GM23338 (cell line): ENCODE measurements at regions not wholly inside any gene's neighbourhood (a gene's known extent, or its start where the extent isn't known, plus 50 kb on each side); places are given as distances from the start of the nearest gene placed in this dataset.

ENCODE experiments used
- ATAC-seq: fragments of 200-7000 bp; cut with Tn5 transposase; 3 replicates; pipeline ENCODE4 v1.9.1; 2020
- DNase-seq: peaks from one replicate; pipeline ENCODE4 v3.0.0-alpha.2; 2015; ENCODE audit warnings: low spot score
- H2AFZ ChIP-seq: fragments of 200-600 bp; sonication (generic); 2 replicates; pipeline ENCODE4 v1.8.0; 2016; ENCODE audit warnings: antibody characterized with exemption, mild to moderate bottlenecking, moderate library complexity
- H3F3A ChIP-seq: fragments of 200-600 bp; sonication (generic); replicated peaks from 2 replicates; pipeline ENCODE4 v1.8.0; 2017; ENCODE audit warnings: antibody characterized with exemption, mixed run types, low read depth
- H3K27ac ChIP-seq: fragments of 200-600 bp; sonication (generic); 2 replicates; pipeline ENCODE4 v1.6.1; 2016; ENCODE audit warnings: low read depth
- H3K27me3 ChIP-seq: fragments of 200-600 bp; sonication (generic); 2 replicates; pipeline ENCODE4 v1.8.0; 2016; ENCODE audit warnings: mild to moderate bottlenecking, mixed run types, moderate library complexity; ENCODE audit not compliant: insufficient read depth
- H3K36me3 ChIP-seq: fragments of 200-600 bp; sonication (generic); 2 replicates; pipeline ENCODE4 v1.8.0; 2016; ENCODE audit warnings: mild to moderate bottlenecking; ENCODE audit not compliant: insufficient read depth
- H3K4me1 ChIP-seq: fragments of 200-600 bp; sonication (generic); 2 replicates; pipeline ENCODE4 v1.8.0; 2016; ENCODE audit warnings: mild to moderate bottlenecking, moderate library complexity; ENCODE audit not compliant: insufficient read depth
- H3K4me2 ChIP-seq: fragments of 200-600 bp; sonication (generic); 2 replicates; pipeline ENCODE4 v1.7.1; 2017; ENCODE audit warnings: mixed run types
- H3K4me3 ChIP-seq: fragments of 200-600 bp; sonication (generic); 2 replicates; pipeline ENCODE4 v1.6.1; 2016; ENCODE audit warnings: mixed run types
- H3K79me2 ChIP-seq: fragments of 200-600 bp; sonication (generic); replicated peaks from 2 replicates; pipeline ENCODE4 v1.8.0; 2017; ENCODE audit warnings: mild to moderate bottlenecking; ENCODE audit not compliant: insufficient read depth
- H3K9me2 ChIP-seq: fragments of 200-600 bp; sonication (generic); 2 replicates; pipeline ENCODE4 v1.8.0; 2017; ENCODE audit not compliant: insufficient read depth
- H4K20me1 ChIP-seq: fragments of 200-600 bp; sonication (generic); replicated peaks from 2 replicates; pipeline ENCODE4 v1.8.0; 2017; ENCODE audit warnings: mild to moderate bottlenecking; ENCODE audit not compliant: insufficient read depth
- H3K27ac Mint-ChIP-seq: 2 replicates; pipeline ENCODE4 v1.8.0; 2020; ENCODE audit warnings: inconsistent platforms, mild to moderate bottlenecking, moderate library complexity, mixed read lengths
- H3K27me3 Mint-ChIP-seq: 3 replicates; pipeline ENCODE4 v1.8.0; 2022; ENCODE audit warnings: low read depth, mild to moderate bottlenecking, moderate library complexity, mixed read lengths, inconsistent platforms; ENCODE audit not compliant: insufficient read depth, poor library complexity
- H3K36me3 Mint-ChIP-seq: 3 replicates; pipeline ENCODE4 v1.8.0; 2021; ENCODE audit warnings: low read depth, mild to moderate bottlenecking, inconsistent platforms, moderate library complexity, mixed read lengths
- H3K4me1 Mint-ChIP-seq: 3 replicates; pipeline ENCODE4 v1.8.0; 2020; ENCODE audit warnings: mild to moderate bottlenecking, inconsistent platforms, mixed read lengths
- H3K4me3 Mint-ChIP-seq: 3 replicates; pipeline ENCODE4 v1.8.0; 2021; ENCODE audit warnings: moderate library complexity, mild to moderate bottlenecking, inconsistent platforms, mixed read lengths
- H3K9me3 Mint-ChIP-seq: 3 replicates; pipeline ENCODE4 v1.8.0; 2020; ENCODE audit warnings: moderate library complexity, mild to moderate bottlenecking, inconsistent platforms, mixed read lengths
- CREB1 ChIP-seq: fragments of 250-450 bp; sonication (Bioruptor Pico); IDR thresholded peaks from 2 replicates; pipeline ENCODE4 v1.5.0; 2020; ENCODE audit warnings: low read depth, mild to moderate bottlenecking, moderate library complexity
- EZH2 ChIP-seq: fragments of 200-600 bp; sonication (generic); IDR thresholded peaks from one replicate; pipeline ENCODE4 v1.8.0; 2017; ENCODE audit warnings: antibody characterized with exemption, mild to moderate bottlenecking, low read depth; ENCODE audit not compliant: unreplicated experiment
- JUNB ChIP-seq: IDR thresholded peaks from one replicate; pipeline ENCODE4 v1.6.1; 2016; ENCODE audit warnings: antibody characterized with exemption; ENCODE audit not compliant: unreplicated experiment
- NANOG ChIP-seq: IDR thresholded peaks from 2 replicates; pipeline ENCODE4 v1.6.1; 2016; ENCODE audit warnings: antibody characterized with exemption, borderline replicate concordance
- POLR2AphosphoS5 ChIP-seq: IDR thresholded peaks from 2 replicates; pipeline ENCODE4 v1.6.1; 2016; ENCODE audit warnings: antibody characterized with exemption, low read depth
- STAT1 ChIP-seq: IDR thresholded peaks from one replicate; pipeline ENCODE4 v1.6.1; 2016; ENCODE audit warnings: antibody characterized with exemption; ENCODE audit not compliant: unreplicated experiment
- ZNF114 ChIP-seq: fragments of 250-450 bp; sonication (Bioruptor Pico); IDR thresholded peaks from 2 replicates; pipeline ENCODE4 v1.5.0; 2020; ENCODE audit warnings: mild to moderate bottlenecking, moderate library complexity
- ZNF331 ChIP-seq: fragments of 250-450 bp; sonication (Bioruptor Pico); IDR thresholded peaks from 2 replicates; pipeline ENCODE4 v1.5.0; 2020; ENCODE audit warnings: low read depth, mild to moderate bottlenecking, moderate library complexity
- ZNF462 ChIP-seq: fragments of 250-450 bp; sonication (Bioruptor Pico); IDR thresholded peaks from 2 replicates; pipeline ENCODE4 v1.5.0; 2020; ENCODE audit warnings: mild to moderate bottlenecking, moderate library complexity
- TF ChIP-seq, protein P1 (sequence below): IDR thresholded peaks from 2 replicates; pipeline ENCODE4 v1.6.1; 2016; ENCODE audit warnings: antibody characterized with exemption
- TF ChIP-seq, protein P2 (sequence below), 2 experiments: fragments of 200-600 bp in 1 of 2; sonication (generic) in 1 of 2; conservative IDR thresholded peaks; 2 replicates each; pipeline versions ENCODE4 v1.5.1 to v1.6.1; 2016 to 2017; ENCODE audit warnings: antibody characterized with exemption in 2 of 2, low read depth in 2 of 2, mild to moderate bottlenecking in 2 of 2, moderate library complexity in 1 of 2

DNA sequence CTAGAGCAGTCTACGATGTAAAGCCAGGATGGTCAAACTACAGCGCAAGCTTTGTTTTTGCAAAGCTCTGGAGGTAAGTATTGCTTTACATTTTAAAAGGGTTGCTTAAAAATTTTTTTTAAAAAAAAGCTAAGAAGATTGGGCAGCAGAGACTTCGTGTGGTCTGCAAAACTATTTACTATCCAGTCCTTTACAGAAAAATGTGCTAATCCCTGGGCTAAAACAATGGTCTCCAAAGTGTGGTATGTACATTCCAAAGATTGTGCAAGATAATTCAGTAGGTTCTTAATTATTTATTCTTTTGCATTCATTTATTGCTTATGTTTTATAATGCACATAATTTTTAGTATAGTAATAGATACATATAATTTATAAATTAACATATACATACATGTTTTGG lies 113.2 kb downstream of the MFAP3L start:
- ATAC-seq (no peak), DNase-seq (no peak)
- H2AFZ ChIP-seq = peak overlapping the region; percentile 88; the same call in 1 of the 2 replicates
- no peaks in the 10 kb centered on the region for H4K20me1 ChIP-seq
- Mint-ChIP-seq H3K27ac (no peak overlapping the region), H3K9me3 (peaks cover 33% of the 10 kb centered on the region), H3K4me1 (no peaks in the 10 kb centered on the region), H3K27me3 (peaks cover 5% of the 10 kb centered on the region), H3K36me3 (peaks cover 29% of the 10 kb centered on the region), H3K4me3 (no peak overlapping the region)
- no peak for TF ChIP-seq CREB1 (CRISPR knock-in tag)
- no peak for TF ChIP-seq STAT1
- no peak for TF ChIP-seq ZNF462 (CRISPR knock-in tag)
- TF ChIP-seq ZNF114 = no peak
- no peak for TF ChIP-seq EZH2
- H3K4me2 ChIP-seq = no peak overlapping the region
- no peak overlapping the region for H3K27ac ChIP-seq
- H3F3A ChIP-seq = no peaks in the 10 kb centered on the region
- peaks cover 8% of the 10 kb centered on the region; the same call in 1 of the 2 replicates for H3K36me3 ChIP-seq
- H3K9me2 ChIP-seq = 0 out of 2 replicates have a peak, but pooled peaks cover 4% of the 10 kb centered on the region
- H3K79me2 ChIP-seq = no peaks in the 10 kb centered on the region
- no peaks in the 10 kb centered on the region for H3K4me1 ChIP-seq
- no peaks in the 10 kb centered on the region for H3K27me3 ChIP-seq
- no peak overlapping the region for H3K4me3 ChIP-seq

- no peaks in the 10 kb centered on the region for H3K36me3 ChIP-seq
- peaks cover 1% of the 10 kb centered on the region for H3K27me3 Mint-ChIP-seq
- no peaks in the 10 kb centered on the region for H3F3A ChIP-seq
- H3K27ac Mint-ChIP-seq = no peak overlapping the region
- H3K4me1 ChIP-seq = no peaks in the 10 kb centered on the region
- no peak overlapping the region for H3K4me2 ChIP-seq
- H2AFZ ChIP-seq = no peak overlapping the region
- no peak overlapping the region for H3K4me3 Mint-ChIP-seq
- ATAC-seq (no peak), DNase-seq (no peak)
- no peaks in the 10 kb centered on the region for H3K79me2 ChIP-seq
- no peaks in the 10 kb centered on the region for H4K20me1 ChIP-seq
- H3K4me1 Mint-ChIP-seq = no peaks in the 10 kb centered on the region
- H3K9me2 ChIP-seq = 0 out of 2 replicates have a peak, but pooled peaks cover 4% of the 10 kb centered on the region
- peaks cover 8% of the 10 kb centered on the region; the same call in 2 of the 3 replicates for H3K9me3 Mint-ChIP-seq
- H3K27me3 ChIP-seq = no peaks in the 10 kb centered on the region
- no peak overlapping the region for H3K4me3 ChIP-seq
- no peak overlapping the region for H3K27ac ChIP-seq
- H3K36me3 Mint-ChIP-seq = peaks cover 7% of the 10 kb centered on the region; the same call in 2 of the 3 replicates
- TF ChIP-seq EZH2 = no peak
- TF ChIP-seq CREB1 (CRISPR knock-in tag) = no peak
- no peak for TF ChIP-seq ZNF114
- TF ChIP-seq JUNB = no peak
- TF ChIP-seq POLR2AphosphoS5 = no peak
- no peak for TF ChIP-seq ZNF331 (CRISPR knock-in tag)
- TF ChIP-seq, protein P1, sequence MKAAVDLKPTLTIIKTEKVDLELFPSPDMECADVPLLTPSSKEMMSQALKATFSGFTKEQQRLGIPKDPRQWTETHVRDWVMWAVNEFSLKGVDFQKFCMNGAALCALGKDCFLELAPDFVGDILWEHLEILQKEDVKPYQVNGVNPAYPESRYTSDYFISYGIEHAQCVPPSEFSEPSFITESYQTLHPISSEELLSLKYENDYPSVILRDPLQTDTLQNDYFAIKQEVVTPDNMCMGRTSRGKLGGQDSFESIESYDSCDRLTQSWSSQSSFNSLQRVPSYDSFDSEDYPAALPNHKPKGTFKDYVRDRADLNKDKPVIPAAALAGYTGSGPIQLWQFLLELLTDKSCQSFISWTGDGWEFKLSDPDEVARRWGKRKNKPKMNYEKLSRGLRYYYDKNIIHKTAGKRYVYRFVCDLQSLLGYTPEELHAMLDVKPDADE = no peak
- no peak for TF ChIP-seq NANOG
- TF ChIP-seq, protein P2, sequence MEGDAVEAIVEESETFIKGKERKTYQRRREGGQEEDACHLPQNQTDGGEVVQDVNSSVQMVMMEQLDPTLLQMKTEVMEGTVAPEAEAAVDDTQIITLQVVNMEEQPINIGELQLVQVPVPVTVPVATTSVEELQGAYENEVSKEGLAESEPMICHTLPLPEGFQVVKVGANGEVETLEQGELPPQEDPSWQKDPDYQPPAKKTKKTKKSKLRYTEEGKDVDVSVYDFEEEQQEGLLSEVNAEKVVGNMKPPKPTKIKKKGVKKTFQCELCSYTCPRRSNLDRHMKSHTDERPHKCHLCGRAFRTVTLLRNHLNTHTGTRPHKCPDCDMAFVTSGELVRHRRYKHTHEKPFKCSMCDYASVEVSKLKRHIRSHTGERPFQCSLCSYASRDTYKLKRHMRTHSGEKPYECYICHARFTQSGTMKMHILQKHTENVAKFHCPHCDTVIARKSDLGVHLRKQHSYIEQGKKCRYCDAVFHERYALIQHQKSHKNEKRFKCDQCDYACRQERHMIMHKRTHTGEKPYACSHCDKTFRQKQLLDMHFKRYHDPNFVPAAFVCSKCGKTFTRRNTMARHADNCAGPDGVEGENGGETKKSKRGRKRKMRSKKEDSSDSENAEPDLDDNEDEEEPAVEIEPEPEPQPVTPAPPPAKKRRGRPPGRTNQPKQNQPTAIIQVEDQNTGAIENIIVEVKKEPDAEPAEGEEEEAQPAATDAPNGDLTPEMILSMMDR (conservative IDR thresholded peaks at IDR 0.05; ENCODE audit: low read depth in 2 of 2) = no peak
These were observed 116.3 kb downstream of the MFAP3L start for GRCh38 chr4:169909897-169910296.
